Mucosa of rectum (tissue), 2 donors: ENCODE measurements at regions not wholly inside any gene's neighbourhood (a gene's known extent, or its start where the extent isn't known, plus 50 kb on each side); places are given as distances from the start of the nearest gene placed in this dataset.

Source experiments
- H3K27ac ChIP-seq, 2 donors: one replicate each; pipeline ENCODE4 v1.7.0; 2013; ENCODE audit warnings: inconsistent platforms in 2 of 2, low read depth in 2 of 2, low read length in 2 of 2
- H3K27me3 ChIP-seq, 2 donors: one replicate each; pipeline ENCODE4 v1.7.0; 2013; ENCODE audit warnings: low read length in 2 of 2; ENCODE audit not compliant: control insufficient read depth in 2 of 2, insufficient read depth in 2 of 2
- H3K36me3 ChIP-seq, 2 donors: one replicate each; pipeline ENCODE4 v1.7.0; 2013; ENCODE audit warnings: low read length in 2 of 2; ENCODE audit not compliant: control insufficient read depth in 2 of 2, insufficient read depth in 2 of 2
- H3K4me1 ChIP-seq, 2 donors: one replicate each; pipeline ENCODE4 v1.7.0; 2013; ENCODE audit warnings: low read length in 2 of 2, mild to moderate bottlenecking in 1 of 2; ENCODE audit not compliant: control insufficient read depth in 2 of 2, insufficient read depth in 2 of 2
- H3K4me3 ChIP-seq, 2 donors: one replicate each; pipeline ENCODE4 v1.7.0; 2013; ENCODE audit warnings: low read length in 2 of 2
- H3K9ac ChIP-seq, 2 donors: one replicate each; pipeline ENCODE4 v1.7.0; 2013; ENCODE audit warnings: low read length in 2 of 2, low read depth in 1 of 2, mild to moderate bottlenecking in 1 of 2
- H3K9me3 ChIP-seq, 2 donors: one replicate each; pipeline ENCODE4 v1.7.0; 2013; ENCODE audit warnings: low read length in 2 of 2; ENCODE audit not compliant: control insufficient read depth in 2 of 2
- donor health status: healthy.
- donor health status: Normal muscosa, but diverticular disease.

DNA sequence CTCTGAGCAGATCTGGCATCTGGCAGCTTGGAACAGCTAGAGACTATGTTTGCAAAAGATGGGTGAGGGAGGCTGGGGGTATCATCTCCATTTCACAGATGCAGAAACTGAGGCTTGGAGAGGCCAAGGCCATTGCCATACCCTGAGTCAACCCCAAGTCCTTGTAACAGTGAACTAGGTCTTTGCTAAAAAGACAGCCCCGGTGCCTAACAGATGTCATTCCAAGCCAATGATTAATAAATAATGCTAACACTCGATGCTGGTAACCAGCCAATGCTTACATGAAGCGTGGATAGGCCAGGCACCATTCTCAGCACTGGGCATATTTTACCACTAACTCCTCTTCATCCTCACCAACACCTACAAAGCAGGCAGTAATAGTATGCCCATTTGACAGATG, 164.0 kb downstream of the MN1 start:
- no peak overlapping the region for H3K9ac ChIP-seq
- H3K36me3 ChIP-seq: no peaks in the 10 kb centered on the region
- H3K4me3 ChIP-seq: no peak overlapping the region
- H3K27me3 ChIP-seq: peaks cover 3 to 5% of the 10 kb centered on the region in 2 donors
- no peaks in the 10 kb centered on the region for H3K4me1 ChIP-seq
- H3K27ac ChIP-seq: no peak overlapping the region
- H3K9me3 ChIP-seq: no peaks in the 10 kb centered on the region

DNA sequence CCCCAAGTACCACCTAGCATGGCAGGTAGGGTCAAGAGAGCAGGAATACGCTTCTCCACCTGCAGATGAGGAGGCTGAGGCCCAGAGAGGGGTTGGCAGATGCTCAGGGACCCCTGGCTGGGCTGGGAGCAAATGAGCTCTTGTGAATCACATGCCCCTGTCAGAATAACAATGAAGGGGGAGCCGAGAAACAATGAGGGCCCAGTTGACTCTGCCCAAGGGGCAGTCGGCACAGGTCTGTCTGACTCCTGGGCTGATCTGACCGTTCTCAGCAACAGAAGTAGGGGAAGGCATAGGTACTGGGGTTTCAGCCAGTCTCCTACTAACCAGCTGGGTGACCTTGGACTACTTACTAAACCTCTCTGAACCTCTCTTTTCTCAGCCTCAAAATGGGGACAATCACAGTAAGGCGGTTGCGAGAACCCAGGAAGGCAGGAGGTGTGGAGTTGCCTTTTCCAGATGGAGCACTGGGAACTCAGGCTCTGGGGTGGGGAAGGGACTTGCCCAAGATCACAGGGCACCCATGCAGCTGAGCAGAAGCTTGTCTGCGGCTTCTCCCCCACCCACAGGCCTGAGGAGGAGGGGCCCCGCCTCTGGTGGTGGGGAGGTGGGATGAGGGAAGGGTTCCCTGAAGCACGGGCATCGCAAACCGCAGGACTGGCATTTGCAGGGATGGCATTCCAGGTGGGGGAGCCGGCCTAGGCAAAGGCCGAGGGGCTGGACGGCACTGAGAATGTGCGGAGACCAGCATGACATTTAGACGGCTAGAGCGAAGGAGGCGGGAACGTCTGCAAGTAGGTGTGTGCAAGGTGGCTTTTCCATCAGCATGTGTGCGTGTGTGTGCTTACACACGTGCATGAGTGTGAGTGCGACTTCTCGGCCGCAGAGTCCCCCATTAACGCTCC, 163.0 kb downstream of the MN1 start:
- H3K9ac ChIP-seq: no peak overlapping the region
- H3K9me3 ChIP-seq: no peaks in the 10 kb centered on the region
- no peaks in the 10 kb centered on the region for H3K4me1 ChIP-seq
- no peaks in the 10 kb centered on the region for H3K36me3 ChIP-seq
- H3K27ac ChIP-seq: no peak overlapping the region
- peaks cover 2 to 3% of the 10 kb centered on the region in 2 donors for H3K27me3 ChIP-seq
- no peak overlapping the region for H3K4me3 ChIP-seq

DNA sequence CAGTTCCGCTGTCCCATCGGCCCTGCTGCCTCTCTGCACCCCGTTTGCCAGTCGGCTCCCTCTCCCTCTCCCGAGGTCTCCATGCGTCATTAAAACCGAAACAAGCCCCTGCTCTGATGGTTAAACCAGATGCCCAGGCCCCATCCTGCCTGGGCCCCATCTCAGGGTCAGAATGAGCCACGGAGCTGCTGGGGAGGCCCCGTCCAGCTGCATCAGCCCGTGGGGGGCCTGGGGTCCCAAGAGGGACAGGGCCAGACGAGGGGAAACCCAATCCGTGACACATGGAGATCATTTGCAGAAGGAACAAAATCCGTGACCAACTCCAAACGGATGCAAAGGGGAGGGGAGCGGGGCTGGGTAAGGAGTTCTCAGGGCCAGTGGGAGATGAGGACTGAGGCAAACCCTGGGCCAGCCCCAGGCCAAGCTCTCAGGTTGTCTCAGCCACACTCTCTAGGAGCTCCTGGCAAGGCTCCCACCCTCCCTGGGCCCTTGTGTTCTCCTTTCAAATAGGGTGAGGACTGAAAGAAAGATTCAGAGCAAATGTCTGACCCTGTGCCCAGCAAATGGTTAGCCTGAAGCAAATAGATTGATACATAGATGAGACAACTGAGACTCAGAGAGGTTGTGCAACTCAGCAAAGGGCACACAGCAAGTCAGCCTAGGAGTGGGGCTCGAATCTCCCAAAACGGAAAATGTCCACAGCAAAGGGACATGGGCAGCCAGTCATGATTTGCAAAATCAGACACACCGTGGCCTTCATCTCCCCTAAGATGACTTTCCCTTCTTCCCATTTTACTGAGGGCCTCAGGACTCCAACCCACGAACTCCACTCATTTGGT, 162.1 kb downstream of the MN1 start:
- no peak overlapping the region for H3K9ac ChIP-seq
- H3K27ac ChIP-seq: no peak overlapping the region
- H3K4me3 ChIP-seq: no peak overlapping the region
- no peaks in the 10 kb centered on the region for H3K9me3 ChIP-seq
- no peaks in the 10 kb centered on the region for H3K36me3 ChIP-seq
- no peaks in the 10 kb centered on the region for H3K4me1 ChIP-seq
- no peaks in the 10 kb centered on the region for H3K27me3 ChIP-seq

DNA sequence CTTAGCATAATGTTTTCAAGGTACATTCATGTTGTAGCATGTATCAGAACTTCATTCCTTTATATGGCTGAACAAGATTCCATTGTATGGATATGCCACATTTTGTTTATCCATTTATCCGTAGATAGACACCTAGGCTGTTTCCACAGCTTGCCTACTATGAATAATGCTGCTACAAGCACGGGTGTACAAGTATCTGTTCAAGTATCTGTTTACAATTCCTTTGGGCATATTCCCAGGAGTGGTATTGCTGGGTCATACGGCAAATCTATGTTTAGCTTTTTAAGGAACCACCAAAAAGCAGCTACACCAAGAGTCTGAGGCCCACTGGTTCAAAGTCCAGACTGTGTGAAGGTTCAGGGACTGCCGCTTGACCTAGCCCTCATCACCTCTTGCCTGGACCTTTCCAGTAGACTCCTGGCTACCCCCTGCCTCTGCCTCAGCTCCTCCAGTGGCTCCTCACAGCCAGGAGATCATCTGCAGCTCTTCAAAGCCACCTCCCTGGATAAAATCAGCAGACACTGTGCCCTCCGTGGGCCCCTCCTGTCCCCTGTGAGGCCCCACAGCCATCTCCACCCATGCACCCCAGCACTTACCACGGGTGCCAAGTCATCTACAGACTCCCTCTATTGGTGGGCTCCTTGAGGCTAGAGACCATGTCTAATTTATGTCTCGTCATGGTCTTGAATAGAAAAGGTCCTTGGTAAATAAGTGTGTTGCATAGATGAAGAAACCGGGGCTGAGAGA, 160.3 kb downstream of the MN1 start:
- Histone ChIP-seq H3K36me3 (no peaks in the 10 kb centered on the region), H3K27ac (no peak overlapping the region), H3K9ac (no peak overlapping the region), H3K27me3 (no peaks in the 10 kb centered on the region), H3K4me1 (no peaks in the 10 kb centered on the region), H3K4me3 (no peak overlapping the region), H3K9me3 (no peaks in the 10 kb centered on the region)

DNA sequence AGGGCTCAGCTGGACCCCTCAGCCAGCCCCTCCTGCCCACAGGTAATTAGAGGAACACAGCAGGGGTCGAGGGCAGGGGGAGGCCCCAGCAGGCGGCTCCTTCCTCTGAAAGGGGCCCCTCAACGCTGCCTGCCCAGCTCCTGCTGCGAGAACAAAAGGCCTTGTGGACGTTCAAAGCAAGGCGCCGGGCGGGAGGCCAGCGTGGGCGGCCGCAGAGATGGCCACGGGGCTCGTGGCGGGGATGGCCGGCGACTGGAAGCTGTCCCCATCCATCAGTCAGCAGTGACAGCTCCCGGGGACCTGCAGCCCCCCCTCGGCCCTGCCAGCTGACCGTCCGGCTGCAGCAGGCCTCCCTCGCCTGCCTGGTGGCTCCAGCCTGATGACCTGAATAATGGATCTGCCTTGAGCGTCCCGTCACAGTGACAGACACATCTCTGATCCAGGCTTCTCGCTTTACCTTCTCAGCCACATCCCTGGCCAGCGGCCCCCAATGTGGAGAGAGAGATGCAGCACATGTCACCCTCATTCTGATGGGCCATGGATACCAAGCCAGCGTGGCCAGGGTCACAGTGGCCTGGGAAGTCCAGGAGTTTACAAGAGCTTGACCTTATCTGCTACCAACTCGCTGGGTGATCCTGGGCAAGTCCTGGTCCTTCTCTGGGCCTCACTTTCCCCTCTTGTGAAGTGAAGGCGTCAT, 159.3 kb downstream of the MN1 start:
- Histone ChIP-seq H3K4me3 (no peak overlapping the region), H3K27ac (no peak overlapping the region), H3K9ac (no peak overlapping the region), H3K27me3 (no peaks in the 10 kb centered on the region), H3K4me1 (no peaks in the 10 kb centered on the region), H3K9me3 (no peaks in the 10 kb centered on the region), H3K36me3 (no peaks in the 10 kb centered on the region)

DNA sequence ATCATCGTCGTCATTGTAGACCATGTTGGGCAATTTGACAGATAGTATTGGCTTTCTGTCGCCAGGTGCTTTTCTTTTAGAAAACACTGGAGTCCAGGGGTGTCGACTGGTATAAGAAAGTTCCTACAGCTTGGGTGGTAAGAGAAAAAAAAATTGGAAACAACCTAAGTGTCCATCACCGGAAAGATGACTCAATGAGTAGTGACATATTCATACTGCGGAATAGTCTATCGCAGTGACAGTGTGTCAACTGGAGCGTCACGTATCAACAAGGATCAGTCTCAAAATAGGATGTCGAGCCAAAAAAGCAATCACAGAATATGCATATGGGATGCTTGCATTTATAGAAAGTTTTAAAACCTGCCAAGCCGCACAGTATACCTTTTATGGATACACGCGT, 157.6 kb downstream of the MN1 start:
- no peaks in the 10 kb centered on the region for H3K27me3 ChIP-seq
- H3K4me3 ChIP-seq: no peak overlapping the region
- no peaks in the 10 kb centered on the region for H3K9me3 ChIP-seq
- H3K9ac ChIP-seq: no peak overlapping the region
- H3K27ac ChIP-seq: no peak overlapping the region
- no peaks in the 10 kb centered on the region for H3K36me3 ChIP-seq
- no peaks in the 10 kb centered on the region for H3K4me1 ChIP-seq

DNA sequence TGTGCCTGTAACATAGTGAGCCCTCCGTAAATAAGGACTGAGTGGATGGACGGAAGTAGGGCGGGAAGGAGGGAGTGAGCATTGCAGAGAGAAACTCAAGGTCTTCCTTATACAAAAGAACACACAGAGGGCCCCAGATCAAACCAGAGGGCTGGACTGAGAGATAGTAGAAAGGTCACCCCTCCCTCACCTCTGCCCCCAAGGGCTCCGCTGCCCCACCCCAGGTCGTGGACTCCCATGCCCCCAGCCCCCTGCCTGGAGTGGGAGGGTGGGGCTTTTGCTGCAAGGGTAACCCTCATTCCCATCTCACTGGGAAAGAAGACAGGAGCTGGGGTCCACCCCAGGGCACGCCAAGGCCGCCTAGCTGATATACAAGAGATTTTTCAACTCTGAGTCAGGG, 157.0 kb downstream of the MN1 start:
- no peaks in the 10 kb centered on the region for H3K9me3 ChIP-seq
- H3K27ac ChIP-seq: no peak overlapping the region
- no peaks in the 10 kb centered on the region for H3K4me1 ChIP-seq
- H3K9ac ChIP-seq: no peak overlapping the region
- H3K36me3 ChIP-seq: no peaks in the 10 kb centered on the region
- no peaks in the 10 kb centered on the region for H3K27me3 ChIP-seq
- no peak overlapping the region for H3K4me3 ChIP-seq

DNA sequence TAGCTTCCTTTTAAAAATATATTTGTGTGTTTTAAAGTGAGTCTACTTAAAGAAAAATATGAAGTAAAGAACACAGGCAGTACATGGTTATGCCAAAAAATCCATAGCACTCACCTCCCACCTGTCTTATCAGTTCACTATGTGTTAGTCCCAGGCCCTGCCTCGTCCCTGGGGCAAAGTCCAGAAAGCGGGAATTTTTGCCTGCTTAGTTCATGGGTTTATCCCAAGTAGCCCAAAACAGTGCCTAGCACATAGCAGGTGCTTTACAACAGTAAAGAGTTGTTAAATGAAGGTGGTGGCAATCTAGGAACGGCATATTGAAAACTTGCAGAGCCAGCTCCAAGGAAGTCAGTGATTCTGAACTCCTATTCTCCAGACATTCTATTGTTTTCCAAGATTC, 154.0 kb downstream of the MN1 start:
- Histone ChIP-seq H3K9me3 (no peaks in the 10 kb centered on the region), H3K36me3 (no peaks in the 10 kb centered on the region), H3K27ac (no peak overlapping the region)

DNA sequence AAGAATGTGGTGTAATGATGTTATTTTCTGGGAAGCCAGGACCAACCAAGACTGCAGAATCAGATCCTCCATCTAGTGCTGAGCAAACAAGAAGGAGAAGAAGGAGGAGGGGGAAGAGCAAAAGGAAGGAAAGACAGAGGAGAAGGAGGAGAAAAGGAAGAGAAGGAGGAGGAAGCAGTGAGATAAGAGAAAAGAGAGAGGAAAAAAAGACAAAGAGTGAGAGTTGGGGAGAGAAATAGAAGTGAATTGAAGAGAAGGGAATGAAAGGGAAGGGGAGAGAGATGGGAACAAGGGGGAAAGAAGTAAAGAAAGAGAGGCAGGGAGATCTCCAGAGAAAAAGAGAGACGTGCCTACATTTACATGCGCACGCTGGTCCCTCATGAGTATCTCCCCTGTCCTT, 153.5 kb downstream of the MN1 start:
- Histone ChIP-seq H3K9ac (no peak overlapping the region), H3K36me3 (no peaks in the 10 kb centered on the region), H3K27ac (no peak overlapping the region), H3K4me3 (no peak overlapping the region), H3K27me3 (no peaks in the 10 kb centered on the region), H3K4me1 (no peaks in the 10 kb centered on the region), H3K9me3 (no peaks in the 10 kb centered on the region)

More for the DNA sequence above, 154.0 kb downstream of the MN1 start:
- no peak overlapping the region for H3K9ac ChIP-seq
- H3K4me1 ChIP-seq: no peaks in the 10 kb centered on the region
- no peaks in the 10 kb centered on the region for H3K27me3 ChIP-seq
- H3K4me3 ChIP-seq: no peak overlapping the region
